A673 (cell line): ENCODE measurements at regions not wholly inside any gene's neighbourhood (a gene's known extent, or its start where the extent isn't known, plus 50 kb on each side); places are given as distances from the start of the nearest gene placed in this dataset.

Experiments used
- BruUV-seq: library from RNA; stranded (reverse); fragments of 400-500 nt; replicated peaks from 2 replicates; lab custom pipeline; 2021; lab: Mats Ljungman, UMichigan
- CTCF ChIA-PET: fragments of 300-600 bp; sonication (Branson Sonifier 250); formaldehyde crosslinking; loops from one replicate; lab custom pipeline; 2022; ENCODE audit warnings: antibody characterized with exemption; lab: Charles Lee
- POLR2A ChIA-PET: fragments of 300-600 bp; sonication (Branson Sonifier 250); formaldehyde crosslinking; loops from one replicate; lab custom pipeline; 2022; ENCODE audit warnings: antibody characterized with exemption; ENCODE audit not compliant: low non-redundant PET; lab: Charles Lee
- DNase-seq: peaks from one replicate; pipeline ENCODE4 v3.0.0-alpha.2; 2015; ENCODE audit warnings: low spot score
- H3K27ac ChIP-seq: fragments of 200-600 bp; sonication (generic); 2 replicates; pipeline ENCODE4 v1.5.1; 2016; ENCODE audit warnings: mixed run types, low read depth, mild to moderate bottlenecking, mixed read lengths, antibody characterized with exemption, low read length; ENCODE audit not compliant: poor library complexity, severe bottlenecking
- H3K27me3 ChIP-seq: fragments of 200-600 bp; sonication (generic); replicated peaks from 2 replicates; pipeline ENCODE4 v1.6.1; 2017; ENCODE audit warnings: mixed run types, low read depth, mild to moderate bottlenecking, mixed read lengths, antibody characterized with exemption, low read length; ENCODE audit not compliant: insufficient read depth, poor library complexity
- H3K36me3 ChIP-seq: fragments of 200-600 bp; sonication (generic); 2 replicates; pipeline ENCODE4 v1.6.1; 2016; ENCODE audit warnings: mixed run types, mild to moderate bottlenecking, mixed read lengths, antibody characterized with exemption, low read length; ENCODE audit not compliant: insufficient read depth, poor library complexity, severe bottlenecking
- H3K4me1 ChIP-seq: fragments of 200-600 bp; sonication (generic); 2 replicates; pipeline ENCODE4 v1.6.1; 2017; ENCODE audit warnings: mixed run types, mild to moderate bottlenecking, mixed read lengths, antibody characterized with exemption, low read length; ENCODE audit not compliant: insufficient read depth, poor library complexity, severe bottlenecking
- H3K4me3 ChIP-seq: fragments of 200-600 bp; sonication (generic); 2 replicates; pipeline ENCODE4 v1.5.1; 2016; ENCODE audit warnings: low read depth, mixed run types, mild to moderate bottlenecking, mixed read lengths, low read length; ENCODE audit not compliant: poor library complexity, severe bottlenecking
- H3K9me3 ChIP-seq: fragments of 200-600 bp; sonication (generic); 2 replicates; pipeline ENCODE4 v1.6.1; 2016; ENCODE audit warnings: mixed run types, low read depth, mild to moderate bottlenecking, mixed read lengths, antibody characterized with exemption, low read length; ENCODE audit not compliant: poor library complexity, severe bottlenecking
- CTCF ChIP-seq: fragments of 300-800, 200-600 bp; sonication (generic); conservative IDR thresholded peaks from 2 replicates; pipeline ENCODE4 v1.5.1; 2017; ENCODE audit warnings: low read depth, mild to moderate bottlenecking, antibody characterized with exemption, low read length, moderate library complexity, mixed read lengths
- EZH2 ChIP-seq: fragments of 200-600 bp; sonication (generic); IDR thresholded peaks from 2 replicates; pipeline ENCODE4 v1.6.1; 2017; ENCODE audit warnings: borderline replicate concordance, low read depth, mild to moderate bottlenecking, mixed read lengths, antibody characterized with exemption, low read length; ENCODE audit not compliant: poor library complexity, severe bottlenecking
- intact Hi-C: fragments of 100-400 bp; cut with micrococcal nuclease; formaldehyde crosslinking; loops from one replicate; pipeline ENCODE4 v1.10.0; 2022; ENCODE audit not compliant: unreplicated experiment

- CTCF ChIA-PET = no interaction called here
- no TSS peak for BruUV-seq
- H3K27ac ChIP-seq = no peak overlapping the region
- no peaks in the 10 kb centered on the region for H3K36me3 ChIP-seq
- H3K9me3 ChIP-seq = no peaks in the 10 kb centered on the region
- no peaks in the 10 kb centered on the region for H3K4me1 ChIP-seq
- no peak for TF ChIP-seq CTCF
- TF ChIP-seq EZH2 = no peak
- peaks cover 15% of the 10 kb centered on the region for H3K27me3 ChIP-seq
- POLR2A ChIA-PET = no interaction called here
- intact Hi-C loops = no loop called here
- H3K4me3 ChIP-seq = no peak overlapping the region
- no peak for DNase-seq
Measured at GRCh38 chr4:176425035-176425434, 105.3 kb downstream of the SPCS3 start.

- Histone ChIP-seq H3K27ac (no peak overlapping the region), H3K4me1 (no peaks in the 10 kb centered on the region), H3K9me3 (no peaks in the 10 kb centered on the region), H3K36me3 (no peaks in the 10 kb centered on the region), H3K27me3 (peaks cover 30% of the 10 kb centered on the region), H3K4me3 (no peak overlapping the region)
- TF ChIP-seq EZH2 (no peak), CTCF (no peak)
- DNase-seq = no peak
- no TSS peak for BruUV-seq
- POLR2A ChIA-PET = no interaction called here
- intact Hi-C loops = no loop called here
- CTCF ChIA-PET = no interaction called here
Measured at GRCh38 chr4:176432811-176433540, 113.2 kb downstream of the SPCS3 start.

GRCh38 chr4:176433983-176434382 lies 114.2 kb downstream of the SPCS3 start:
- Histone ChIP-seq H3K4me1 (no peaks in the 10 kb centered on the region), H3K9me3 (no peaks in the 10 kb centered on the region), H3K4me3 (no peak overlapping the region), H3K27ac (no peak overlapping the region), H3K27me3 (peaks cover 33% of the 10 kb centered on the region), H3K36me3 (no peaks in the 10 kb centered on the region)
- ChIA-PET POLR2A (no interaction called here), CTCF (no interaction called here)
- TF ChIP-seq EZH2 = no peak
- TF ChIP-seq CTCF = no peak
- no peak for DNase-seq
- intact Hi-C loops = no loop called here
- BruUV-seq = no TSS peak
